ENCODE measurements at regions not wholly inside any gene's neighbourhood (a gene's known extent, or its start where the extent isn't known, plus 50 kb on each side); places are given as distances from the start of the nearest gene placed in this dataset.

DNA sequence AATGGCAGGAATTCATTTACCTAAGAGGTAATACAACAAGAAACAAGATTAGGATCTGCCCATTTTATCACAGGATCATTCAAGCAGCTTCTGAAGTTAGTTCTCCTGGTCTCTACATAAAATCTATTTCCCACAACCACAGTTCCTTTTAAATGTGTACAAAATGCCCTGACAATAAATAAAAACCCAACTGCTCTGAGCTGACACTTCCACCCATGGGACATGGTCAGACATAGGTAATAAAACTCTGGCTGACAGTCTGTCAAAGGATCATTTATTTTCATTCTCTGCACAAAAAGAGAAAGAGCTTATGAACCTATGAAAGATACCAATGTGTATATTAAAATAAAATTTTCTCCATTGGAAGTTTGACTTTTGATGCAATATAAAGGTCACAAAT lies 145.4 kb upstream of the PALMD start:
- no peak for DNase-seq (ENCODE audit: low read depth)
- TF ChIP-seq MYC (IDR thresholded peaks at IDR 0.05; ENCODE audit: low read depth, low read length), result no peak
- TF ChIP-seq, protein P1, sequence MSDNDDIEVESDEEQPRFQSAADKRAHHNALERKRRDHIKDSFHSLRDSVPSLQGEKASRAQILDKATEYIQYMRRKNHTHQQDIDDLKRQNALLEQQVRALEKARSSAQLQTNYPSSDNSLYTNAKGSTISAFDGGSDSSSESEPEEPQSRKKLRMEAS (IDR thresholded peaks at IDR 0.05; ENCODE audit: low read depth, low read length), result no peak
- TF ChIP-seq POLR2A (IDR thresholded peaks at IDR 0.05; ENCODE audit: extremely low read depth, insufficient read length), result no peak
- TF ChIP-seq CTCF (IDR thresholded peaks at IDR 0.05; ENCODE audit: low read depth, low read length), result no peak
- H3K4me3 ChIP-seq (ENCODE audit: low read depth, low read length), result no peak overlapping the region

DNA sequence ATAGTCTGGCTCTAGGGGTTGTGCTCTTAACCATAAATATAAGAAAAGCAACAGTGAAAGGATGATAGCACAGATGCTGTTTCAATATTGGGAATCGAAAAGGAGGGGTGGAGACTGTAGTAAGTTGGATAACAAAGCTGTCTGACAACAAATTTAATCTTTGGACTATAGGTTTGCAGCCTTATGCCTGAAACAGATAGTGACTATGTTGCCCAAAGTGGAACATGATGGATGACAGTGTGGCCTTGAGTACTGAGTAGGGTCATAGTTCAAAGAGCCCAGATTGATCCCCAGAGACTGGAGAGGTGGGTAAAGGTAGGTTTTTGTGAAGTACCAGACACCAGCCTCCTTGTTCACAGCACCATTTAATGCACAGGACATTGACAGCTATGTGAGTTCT lies 144.0 kb upstream of the PALMD start:
- H3K4me3 ChIP-seq (ENCODE audit: low read depth, low read length), result no peak overlapping the region
- TF ChIP-seq CTCF (IDR thresholded peaks at IDR 0.05; ENCODE audit: low read depth, low read length) (no peak), MYC (IDR thresholded peaks at IDR 0.05; ENCODE audit: low read depth, low read length) (no peak), POLR2A (IDR thresholded peaks at IDR 0.05; ENCODE audit: extremely low read depth, insufficient read length) (no peak)
- TF ChIP-seq, protein P1 (IDR thresholded peaks at IDR 0.05; ENCODE audit: low read depth, low read length), result no peak
- DNase-seq (ENCODE audit: low read depth), result no peak

DNA sequence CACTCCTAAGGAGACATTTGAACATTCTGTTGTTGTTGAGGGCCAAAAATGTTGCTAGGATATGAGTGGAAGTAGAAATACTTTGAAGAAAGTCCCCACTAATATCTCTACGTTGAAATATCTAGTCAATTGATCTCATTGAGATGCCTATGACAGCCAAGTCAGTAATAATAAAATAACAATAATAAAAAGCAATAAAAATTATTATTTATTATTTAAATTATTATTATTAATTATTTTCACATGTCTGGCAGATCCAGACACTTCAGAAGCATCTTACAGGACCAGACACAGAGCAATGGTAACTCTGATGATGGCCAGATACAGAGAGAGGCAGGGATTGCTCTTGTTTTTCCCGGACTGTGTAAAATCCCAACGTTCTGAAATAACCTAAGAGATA lies 143.5 kb upstream of the PALMD start:
- H3K4me3 ChIP-seq (ENCODE audit: low read depth, low read length), result no peak overlapping the region
- TF ChIP-seq, protein P1 (IDR thresholded peaks at IDR 0.05; ENCODE audit: low read depth, low read length), result no peak
- TF ChIP-seq CTCF (IDR thresholded peaks at IDR 0.05; ENCODE audit: low read depth, low read length), result no peak
- TF ChIP-seq MYC (IDR thresholded peaks at IDR 0.05; ENCODE audit: low read depth, low read length), result no peak
- no peak for TF ChIP-seq POLR2A (IDR thresholded peaks at IDR 0.05; ENCODE audit: extremely low read depth, insufficient read length)
- no peak for DNase-seq (ENCODE audit: low read depth)

- DNase-seq (ENCODE audit: low read depth), result no peak
- TF ChIP-seq, protein P1 (IDR thresholded peaks at IDR 0.05; ENCODE audit: low read depth, low read length), result no peak
- TF ChIP-seq CTCF (IDR thresholded peaks at IDR 0.05; ENCODE audit: low read depth, low read length) (no peak), POLR2A (IDR thresholded peaks at IDR 0.05; ENCODE audit: extremely low read depth, insufficient read length) (no peak), MYC (IDR thresholded peaks at IDR 0.05; ENCODE audit: low read depth, low read length) (no peak)
Observed at GRCh38 chr1:99503276-99503747, 142.6 kb upstream of the PALMD start.

GRCh38 chr1:99504287-99504686 lies 141.6 kb upstream of the PALMD start:
- TF ChIP-seq, protein P1 (IDR thresholded peaks at IDR 0.05; ENCODE audit: low read depth, low read length), result no peak
- no peak for TF ChIP-seq MYC (IDR thresholded peaks at IDR 0.05; ENCODE audit: low read depth, low read length)
- TF ChIP-seq CTCF (IDR thresholded peaks at IDR 0.05; ENCODE audit: low read depth, low read length), result no peak
- TF ChIP-seq POLR2A (IDR thresholded peaks at IDR 0.05; ENCODE audit: extremely low read depth, insufficient read length), result no peak
- no peak overlapping the region for H3K4me3 ChIP-seq (ENCODE audit: low read depth, low read length)
- no peak for DNase-seq (ENCODE audit: low read depth)

More at GRCh38 chr1:99503276-99503747, 142.6 kb upstream of the PALMD start:
- H3K4me3 ChIP-seq (ENCODE audit: low read depth, low read length), result no peak overlapping the region
